ENCODE measurements at regions not wholly inside any gene's neighbourhood (a gene's known extent, or its start where the extent isn't known, plus 50 kb on each side); places are given as distances from the start of the nearest gene placed in this dataset.

DNA sequence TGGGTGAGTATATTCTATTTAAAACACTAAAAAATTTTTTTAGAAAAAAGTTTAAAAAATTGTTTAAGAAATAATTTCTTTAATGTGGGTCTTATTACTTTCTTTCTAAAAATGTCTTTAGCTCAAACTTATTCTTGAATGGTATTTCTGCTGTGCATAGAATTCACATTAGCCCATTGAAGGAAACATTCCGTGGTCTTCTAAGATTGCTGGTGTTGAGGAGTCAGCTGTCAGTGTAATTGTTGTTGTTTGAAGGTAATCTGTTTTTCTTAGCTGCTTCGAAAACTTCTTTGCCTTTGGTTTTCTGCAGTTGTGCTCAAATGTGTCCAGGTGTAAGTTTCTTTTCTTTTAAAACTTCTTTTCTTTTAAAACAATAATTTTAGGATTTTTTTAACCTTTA lies 85.4 kb upstream of the KLF12 start:
- intact Hi-C loops (cut with DNase I): no loop called here
- DNase-seq (no peak), ATAC-seq (no peak)

- intact Hi-C loops (cut with DNase I): no loop called here
- no peak for DNase-seq
Measured at GRCh38 chr13:74218291-74218690, 84.1 kb upstream of the KLF12 start.

DNA sequence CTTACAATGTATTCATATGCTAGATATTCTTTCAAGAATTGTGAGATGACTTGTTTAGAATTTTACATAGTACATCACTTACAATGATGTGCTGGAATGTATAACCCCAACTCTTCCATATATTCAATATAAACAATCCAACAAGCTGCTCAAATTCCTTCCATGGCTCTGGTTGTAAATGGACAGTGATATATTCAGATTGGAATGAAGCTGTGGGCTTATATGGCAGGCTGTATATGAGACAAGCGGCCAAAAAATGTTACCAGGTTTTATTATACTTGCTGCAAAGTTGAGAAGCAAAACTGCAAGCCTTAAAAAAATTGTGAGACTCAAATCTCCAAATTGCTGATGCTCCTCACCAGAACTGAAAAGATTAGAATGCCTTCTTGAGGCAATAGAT lies 83.6 kb upstream of the KLF12 start:
- no peak for DNase-seq
- ATAC-seq: no peak
- intact Hi-C loops (cut with DNase I): no loop called here

More at GRCh38 chr13:74218291-74218690, 84.1 kb upstream of the KLF12 start:
- ATAC-seq: no peak

DNA sequence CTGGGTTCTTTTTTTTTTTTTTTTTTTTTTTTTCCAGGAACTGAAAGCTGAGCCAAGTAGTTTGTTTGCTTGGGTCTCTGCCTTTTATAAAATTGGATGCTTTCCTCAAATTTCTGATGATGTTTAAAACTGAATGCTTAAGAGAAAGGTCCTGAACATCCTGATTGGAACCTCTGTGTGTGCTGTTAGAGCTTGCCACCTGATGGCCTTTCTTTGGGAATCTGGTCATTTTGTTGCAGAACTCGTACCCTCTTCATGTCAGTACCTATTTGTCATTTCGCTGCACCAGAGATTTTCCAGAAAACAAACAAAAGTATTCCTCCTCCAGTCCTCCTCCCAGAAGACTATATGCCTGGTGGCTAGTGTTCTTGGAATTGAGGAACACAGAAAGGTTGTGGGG lies 81.2 kb upstream of the KLF12 start:
- intact Hi-C loops (cut with DNase I): no loop called here
- DNase-seq: no peak
- no peak for ATAC-seq

DNA sequence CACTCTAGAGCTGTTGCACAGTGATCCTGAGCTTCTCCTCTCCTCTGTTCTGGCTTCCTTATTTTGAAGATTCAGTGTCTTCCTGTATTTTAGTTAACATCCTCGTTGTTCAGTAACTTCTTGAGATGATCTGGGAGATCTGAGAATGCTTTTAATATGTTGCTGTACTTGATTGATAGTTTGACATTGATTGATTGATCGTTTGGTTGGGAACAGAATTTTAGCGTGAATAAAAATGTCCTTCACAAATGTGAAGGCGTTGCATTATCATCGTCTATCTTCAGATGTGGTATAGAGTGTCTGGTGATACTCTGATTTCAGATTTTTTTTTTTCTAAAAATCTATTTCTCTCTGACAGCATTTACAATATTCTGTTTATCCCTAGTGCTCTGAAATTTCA lies 80.1 kb upstream of the KLF12 start:
- ATAC-seq: no peak
- DNase-seq: no peak

DNA sequence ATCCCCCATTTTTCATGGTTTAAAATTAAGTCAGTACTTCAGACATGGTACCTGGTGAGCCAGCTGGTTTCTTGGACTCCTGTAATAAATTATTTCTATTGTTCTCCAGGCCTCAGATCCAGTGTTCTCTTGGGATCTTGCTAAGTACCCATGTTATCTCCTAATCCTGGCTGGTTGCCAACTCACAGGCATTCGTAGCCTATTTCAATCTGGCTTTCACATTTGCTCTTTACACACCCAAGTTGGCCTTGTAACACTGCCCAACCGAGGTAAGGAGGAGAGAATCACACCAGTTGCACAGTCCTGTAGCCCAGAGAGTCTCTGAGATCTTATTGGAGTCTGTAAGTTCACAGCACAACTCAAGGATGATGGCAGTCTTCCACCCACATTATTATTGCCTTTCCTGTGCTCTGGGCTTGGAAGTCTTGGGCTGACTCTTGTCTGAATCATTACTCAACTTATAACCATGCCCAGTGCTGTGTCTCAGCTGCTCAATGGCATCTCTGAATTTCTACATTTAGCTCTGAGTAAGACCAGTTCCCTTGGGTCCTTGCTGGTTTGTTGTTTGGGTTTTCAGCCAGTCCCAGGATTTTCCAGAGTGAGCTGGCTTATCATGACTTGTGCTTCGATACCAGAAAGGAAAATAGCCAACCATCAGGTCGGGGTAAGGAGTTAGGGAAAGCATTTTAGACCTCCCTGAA lies 76.6 kb upstream of the KLF12 start:
- DNase-seq: peak; percentile 29
- intact Hi-C loops (cut with DNase I): no loop called here
- peak; percentile 88 to 98 for ATAC-seq

More for the DNA sequence above, 80.1 kb upstream of the KLF12 start:
- intact Hi-C loops (cut with DNase I): no loop called here

GRCh38 chr13:74206855-74207254 lies 72.7 kb upstream of the KLF12 start:
- intact Hi-C loops (cut with DNase I): no loop called here
- no peak for DNase-seq
- no peak for ATAC-seq

DNA sequence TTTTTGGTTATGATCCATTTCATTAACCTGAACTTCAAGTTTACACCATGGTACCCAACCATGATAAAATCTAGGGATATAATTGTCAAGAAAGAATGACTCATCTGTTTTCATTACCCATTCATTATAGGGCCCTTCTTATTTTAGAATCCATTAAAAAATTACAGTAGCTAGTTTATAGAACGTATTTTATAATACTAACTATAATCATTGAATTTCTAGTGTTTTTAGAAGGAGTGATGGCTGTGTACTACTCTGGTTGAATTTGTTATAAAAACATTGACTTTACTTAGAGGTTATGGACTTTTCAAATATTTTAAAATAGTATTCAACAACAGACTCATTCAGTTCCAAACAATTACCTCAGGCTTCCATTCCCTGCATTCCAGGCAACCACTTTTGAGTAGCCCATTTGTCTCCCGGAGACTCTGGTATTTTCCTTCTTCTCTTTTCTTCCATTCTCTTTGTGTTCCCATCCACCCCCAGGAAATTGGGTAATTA lies 71.9 kb upstream of the KLF12 start:
- ATAC-seq: no peak
- DNase-seq: no peak
- intact Hi-C loops (cut with DNase I): no loop called here

DNA sequence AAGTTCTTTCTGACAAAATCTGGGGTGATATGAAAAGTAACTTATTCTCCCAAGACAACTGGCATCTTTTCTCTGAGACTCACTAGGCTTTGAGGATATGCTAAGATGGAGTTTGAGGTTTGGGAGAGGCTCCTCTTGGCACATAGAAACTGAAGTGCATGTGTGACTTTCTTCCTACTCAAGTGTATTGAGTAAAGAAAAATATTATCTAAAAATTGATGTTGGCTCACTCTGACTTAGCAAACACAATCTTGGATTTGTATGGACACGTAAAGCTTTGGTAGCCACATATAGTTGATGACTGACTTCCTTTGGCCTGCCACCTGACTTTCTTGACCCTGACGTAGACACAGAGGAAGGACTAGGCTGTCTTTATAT lies 71.1 kb upstream of the KLF12 start:
- ATAC-seq: no peak
- no peak for DNase-seq
- intact Hi-C loops (cut with DNase I): no loop called here

- ATAC-seq: no peak
- intact Hi-C loops (cut with DNase I): no loop called here
- no peak for DNase-seq
Measured at GRCh38 chr13:74204602-74205312, 70.6 kb upstream of the KLF12 start.

DNA sequence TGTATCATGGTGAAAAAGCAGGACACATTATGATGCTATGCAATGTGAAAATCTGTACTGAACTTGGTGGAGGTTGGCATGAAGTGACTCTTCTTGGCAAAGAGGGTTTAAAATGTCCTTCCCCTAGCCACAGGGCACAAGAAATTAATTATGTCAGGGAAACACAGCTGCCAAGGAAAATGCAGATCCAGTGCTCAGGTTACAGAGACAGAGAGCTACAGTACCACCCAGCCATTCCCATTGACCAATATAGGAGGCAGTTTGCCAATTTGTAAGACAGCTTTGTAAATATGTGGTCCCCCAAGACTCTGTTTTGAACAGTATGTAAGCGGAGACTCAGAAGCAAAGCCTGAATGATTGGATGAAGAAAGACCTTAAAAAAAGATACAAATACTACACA lies 69.4 kb upstream of the KLF12 start:
- intact Hi-C loops (cut with DNase I): no loop called here
- ATAC-seq: no peak
- DNase-seq: no peak

GRCh38 chr13:74202129-74202813 lies 68.1 kb upstream of the KLF12 start:
- intact Hi-C loops (cut with DNase I): no loop called here
- DNase-seq (no peak), ATAC-seq (peak in 1 of 2 donors; percentile 53)

- ATAC-seq (no peak), DNase-seq (no peak)
- intact Hi-C loops (cut with DNase I): no loop called here
Measured at GRCh38 chr13:74201530-74201929, 67.3 kb upstream of the KLF12 start.

DNA sequence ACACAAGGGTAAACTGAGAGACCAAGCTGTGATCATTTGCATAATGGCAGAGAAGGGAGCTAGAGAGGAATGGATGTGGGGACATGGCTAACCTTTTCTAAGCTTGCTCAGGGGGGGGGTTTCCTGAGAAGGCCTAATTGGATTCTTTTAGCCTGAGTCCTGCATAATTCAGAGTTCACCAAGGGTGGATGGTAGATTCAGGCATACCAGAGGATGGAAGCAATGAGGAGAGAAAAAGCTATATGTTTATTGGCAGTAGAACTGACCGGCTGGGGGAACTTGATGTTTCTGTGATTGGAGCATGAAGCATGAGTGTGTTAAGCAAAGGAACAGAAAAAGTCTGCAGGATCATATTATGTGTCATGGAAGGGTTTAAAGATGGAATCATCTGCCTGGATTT lies 65.9 kb upstream of the KLF12 start:
- ATAC-seq: no peak
- DNase-seq: no peak
- intact Hi-C loops (cut with DNase I): no loop called here

- DNase-seq: no peak
- intact Hi-C loops (cut with DNase I): no loop called here
- no peak for ATAC-seq
Measured at GRCh38 chr13:74197677-74198429, 63.6 kb upstream of the KLF12 start.

GRCh38 chr13:74194846-74195245 lies 60.6 kb upstream of the KLF12 start:
- no peak for DNase-seq
- no peak for ATAC-seq
- intact Hi-C loops (cut with DNase I): no loop called here

DNA sequence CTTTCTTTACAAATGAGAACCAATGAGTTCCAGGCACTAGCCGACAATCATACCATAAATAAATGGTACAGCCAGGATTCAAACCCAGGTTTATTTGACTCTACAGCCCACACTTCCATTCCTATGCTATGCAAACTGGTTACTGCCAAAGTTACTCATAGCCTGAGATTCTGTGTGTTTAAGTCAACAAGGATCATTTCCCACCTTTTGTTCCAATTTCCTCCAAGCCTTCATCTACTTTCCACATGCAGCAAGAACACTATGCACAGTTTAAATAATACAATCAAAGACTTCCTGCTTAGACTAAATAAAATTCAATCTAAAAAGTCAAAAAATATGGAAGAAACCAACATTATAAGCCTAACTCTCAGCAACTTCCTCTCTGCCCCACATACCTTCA lies 59.2 kb upstream of the KLF12 start:
- ATAC-seq: no peak
- DNase-seq: no peak
- intact Hi-C loops (cut with DNase I): no loop called here

DNA sequence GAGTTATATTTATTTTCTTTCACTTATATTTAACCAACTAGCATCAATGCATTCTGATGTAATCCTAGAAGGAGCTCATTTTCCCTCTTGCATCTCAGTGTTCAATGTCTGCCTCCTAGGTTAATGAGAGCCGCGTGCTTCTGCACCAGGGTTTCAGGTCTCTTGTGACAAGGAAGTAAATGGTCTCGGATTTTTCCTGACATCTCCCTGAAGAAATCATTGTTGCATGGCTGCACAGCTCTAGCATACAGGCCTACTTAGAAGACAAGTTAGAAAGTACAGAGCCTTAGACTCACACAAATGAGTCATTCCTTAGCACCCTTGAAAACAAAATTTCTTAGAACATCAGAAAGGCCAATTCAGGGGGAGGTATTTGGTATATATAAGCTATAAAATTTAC lies 57.2 kb upstream of the KLF12 start:
- ATAC-seq: no peak
- intact Hi-C loops (cut with DNase I): no loop called here

DNA sequence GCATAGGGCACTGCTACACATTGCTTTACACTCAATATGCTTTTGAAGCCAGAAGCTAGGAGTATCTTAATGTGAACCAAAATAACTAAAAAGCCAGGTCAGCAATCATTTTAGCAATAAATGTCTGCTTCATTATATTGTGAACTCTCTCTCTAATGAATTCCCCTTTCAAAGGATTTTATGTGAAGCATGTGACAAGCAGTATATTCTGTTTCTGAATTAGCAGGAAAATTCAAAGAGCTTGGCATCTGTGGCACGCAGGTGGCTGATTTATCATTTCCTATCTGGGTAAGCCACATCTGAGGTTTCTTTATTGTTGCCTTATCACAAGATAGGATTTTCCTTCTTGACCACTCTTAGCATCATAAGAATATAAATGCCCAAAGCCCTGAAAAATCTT lies 56.8 kb upstream of the KLF12 start:
- DNase-seq (no peak), ATAC-seq (no peak)
- intact Hi-C loops (cut with DNase I): no loop called here

More for the DNA sequence above, 57.2 kb upstream of the KLF12 start:
- DNase-seq: no peak

DNA sequence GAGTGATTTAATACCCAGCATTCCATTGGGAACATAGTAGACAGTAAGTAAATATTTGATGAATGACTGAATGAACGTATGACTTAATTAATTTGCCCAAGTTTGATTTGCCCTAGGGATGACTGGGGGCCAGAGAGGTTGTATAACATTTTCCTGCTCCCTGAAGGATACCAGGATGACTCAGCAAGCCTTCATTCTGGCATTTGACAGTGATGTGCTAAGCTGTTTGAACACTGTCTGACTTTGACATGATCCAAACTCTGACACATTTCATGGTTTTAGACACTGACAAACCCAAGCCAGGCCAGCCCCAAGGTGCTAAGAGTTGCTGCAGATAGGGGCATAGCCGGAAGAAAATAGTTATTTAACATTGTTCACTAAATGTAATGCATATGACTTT lies 53.4 kb upstream of the KLF12 start:
- intact Hi-C loops (cut with DNase I): no loop called here
- DNase-seq (no peak), ATAC-seq (peak in 1 of 2 donors; percentile 80)
